Panc1 (cell line): ENCODE measurements at regions not wholly inside any gene's neighbourhood (a gene's known extent, or its start where the extent isn't known, plus 50 kb on each side); places are given as distances from the start of the nearest gene placed in this dataset.

Experiments used
- ATAC-seq: fragments of 200-7000 bp; cut with Tn5 transposase; 2 replicates; pipeline ENCODE4 v1.9.1; 2020; ENCODE audit warnings: mild to moderate bottlenecking, moderate library complexity
- BruUV-seq: library from RNA; stranded (reverse); fragments of 400-500 nt; replicated peaks from 2 replicates; lab custom pipeline; 2021; lab: Mats Ljungman, UMichigan
- CTCF ChIA-PET: fragments of 300-600 bp; sonication (Branson Sonifier 250); formaldehyde crosslinking; loops from one replicate; lab custom pipeline; 2022; ENCODE audit warnings: antibody characterized with exemption; lab: Charles Lee
- POLR2A ChIA-PET: fragments of 300-600 bp; sonication (Branson Sonifier 250); formaldehyde crosslinking; loops from one replicate; lab custom pipeline; 2022; ENCODE audit warnings: antibody characterized with exemption; lab: Charles Lee
- DNase-seq: peaks from one replicate; pipeline ENCODE4 v3.0.0-alpha.2; 2010; ENCODE audit warnings: low read depth, low spot score
- H3K27ac ChIP-seq: 2 replicates; pipeline ENCODE4 v1.5.1; 2011; ENCODE audit warnings: mild to moderate bottlenecking, low read length, inconsistent platforms
- H3K27me3 ChIP-seq: fragments of 200-500 bp; sonication (Bioruptor generic); 2 replicates; pipeline ENCODE4 v1.6.0; 2014; ENCODE audit warnings: low read length, inconsistent platforms; ENCODE audit not compliant: control insufficient read depth, insufficient read depth
- H3K36me3 ChIP-seq: fragments of 200-500 bp; sonication (Bioruptor generic); 2 replicates; pipeline ENCODE4 v1.5.1; 2014; ENCODE audit warnings: inconsistent platforms, mild to moderate bottlenecking, low read length, moderate library complexity; ENCODE audit not compliant: control insufficient read depth, insufficient read depth
- H3K4me1 ChIP-seq: 2 replicates; pipeline ENCODE4 v1.5.1; 2011; ENCODE audit warnings: inconsistent platforms, mild to moderate bottlenecking, low read length, moderate library complexity; ENCODE audit not compliant: control insufficient read depth, insufficient read depth
- H3K4me3 ChIP-seq, 2 experiments: 2 replicates each; pipeline ENCODE4 v1.5.1; 2011 to 2012; ENCODE audit warnings: low read depth in 2 of 2, low read length in 2 of 2, mild to moderate bottlenecking in 2 of 2, inconsistent platforms in 1 of 2, moderate library complexity in 1 of 2
- H3K9me3 ChIP-seq: fragments of 200-500 bp; sonication (Bioruptor generic); 2 replicates; pipeline ENCODE4 v1.5.1; 2014; ENCODE audit warnings: low read depth, mild to moderate bottlenecking, inconsistent platforms, low read length, moderate library complexity; ENCODE audit not compliant: control insufficient read depth, insufficient read depth
- POLR2AphosphoS5 ChIP-seq: IDR thresholded peaks from 2 replicates; pipeline ENCODE4 v1.6.1; 2012; ENCODE audit warnings: mild to moderate bottlenecking, low read depth, low read length, moderate library complexity
- SIN3A ChIP-seq: IDR thresholded peaks from 2 replicates; pipeline ENCODE4 v1.6.1; 2012; ENCODE audit warnings: low read depth, mild to moderate bottlenecking, low read length, moderate library complexity, borderline replicate concordance; ENCODE audit not compliant: insufficient read depth
- TCF7L2 ChIP-seq: IDR thresholded peaks from 2 replicates; pipeline ENCODE4 v1.6.1; 2011; ENCODE audit warnings: mild to moderate bottlenecking, low read depth, low read length, inconsistent platforms
- in situ Hi-C: cut with HindIII; loops from 2 replicates; pipeline ENCODE4 v1.10.0; 2016; ENCODE audit warnings: low sequenced_read_pairs, low pct_unique_long_range_greater_than_20kb
- intact Hi-C: fragments of 100-400 bp; cut with micrococcal nuclease; formaldehyde crosslinking; loops from one replicate; pipeline ENCODE4 v1.10.0; 2022; ENCODE audit not compliant: unreplicated experiment
- TF ChIP-seq, protein P1 (sequence below), 2 experiments: IDR thresholded peaks; 2 replicates each; pipeline ENCODE4 v1.6.1; 2011 to 2012; ENCODE audit warnings: low read depth in 2 of 2, control low read depth in 1 of 2, low read length in 1 of 2, mild to moderate bottlenecking in 1 of 2, moderate library complexity in 1 of 2; ENCODE audit not compliant: insufficient read depth in 1 of 2
- TF ChIP-seq, protein P2 (sequence below): fragments of 450-650 bp; IDR thresholded peaks from 2 replicates; pipeline ENCODE4 v1.5.1; 2017; ENCODE audit warnings: mild to moderate bottlenecking

DNA sequence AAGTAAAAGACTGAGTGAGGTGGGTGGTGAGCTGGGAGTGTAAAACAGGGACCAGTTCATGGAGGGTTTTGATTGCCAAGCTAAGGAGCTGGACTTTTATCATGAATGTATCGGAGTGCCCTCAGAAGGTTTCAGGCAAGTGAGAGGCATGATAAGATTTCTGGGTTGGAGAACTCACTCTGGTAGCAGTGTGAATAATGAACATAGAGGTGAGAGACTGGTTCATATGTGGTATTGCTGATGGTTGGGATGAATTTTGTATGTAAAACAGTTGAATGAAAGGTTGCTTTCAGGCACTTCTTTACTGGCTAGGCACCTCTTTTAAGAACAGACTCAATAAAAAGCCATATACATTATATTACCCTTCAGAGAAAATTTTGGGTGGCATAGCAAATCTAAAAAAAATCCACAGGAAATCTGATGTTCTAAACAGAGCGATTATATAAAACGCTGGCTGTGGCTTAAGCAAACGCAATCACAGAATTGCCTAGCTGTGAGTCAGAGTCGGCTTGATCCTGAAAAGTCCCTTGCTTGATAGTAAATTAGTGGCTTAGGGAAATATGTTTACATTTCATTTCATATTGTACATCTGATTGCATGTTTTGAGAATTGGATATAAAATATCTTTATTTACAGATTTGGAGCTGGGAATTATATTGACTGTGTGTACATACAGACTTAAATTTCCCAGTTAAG lies 92.9 kb upstream of the HDAC9 start:
- peak; percentile 77 for ATAC-seq
- Histone ChIP-seq H3K4me1 (no peaks in the 10 kb centered on the region), H3K9me3 (no peaks in the 10 kb centered on the region), H3K4me3 (no peak overlapping the region), H3K36me3 (no peaks in the 10 kb centered on the region), H3K27ac (peak overlapping the region; percentile 20; the same call in 1 of the 2 replicates), H3K27me3 (no peaks in the 10 kb centered on the region)
- TF ChIP-seq, protein P1, sequence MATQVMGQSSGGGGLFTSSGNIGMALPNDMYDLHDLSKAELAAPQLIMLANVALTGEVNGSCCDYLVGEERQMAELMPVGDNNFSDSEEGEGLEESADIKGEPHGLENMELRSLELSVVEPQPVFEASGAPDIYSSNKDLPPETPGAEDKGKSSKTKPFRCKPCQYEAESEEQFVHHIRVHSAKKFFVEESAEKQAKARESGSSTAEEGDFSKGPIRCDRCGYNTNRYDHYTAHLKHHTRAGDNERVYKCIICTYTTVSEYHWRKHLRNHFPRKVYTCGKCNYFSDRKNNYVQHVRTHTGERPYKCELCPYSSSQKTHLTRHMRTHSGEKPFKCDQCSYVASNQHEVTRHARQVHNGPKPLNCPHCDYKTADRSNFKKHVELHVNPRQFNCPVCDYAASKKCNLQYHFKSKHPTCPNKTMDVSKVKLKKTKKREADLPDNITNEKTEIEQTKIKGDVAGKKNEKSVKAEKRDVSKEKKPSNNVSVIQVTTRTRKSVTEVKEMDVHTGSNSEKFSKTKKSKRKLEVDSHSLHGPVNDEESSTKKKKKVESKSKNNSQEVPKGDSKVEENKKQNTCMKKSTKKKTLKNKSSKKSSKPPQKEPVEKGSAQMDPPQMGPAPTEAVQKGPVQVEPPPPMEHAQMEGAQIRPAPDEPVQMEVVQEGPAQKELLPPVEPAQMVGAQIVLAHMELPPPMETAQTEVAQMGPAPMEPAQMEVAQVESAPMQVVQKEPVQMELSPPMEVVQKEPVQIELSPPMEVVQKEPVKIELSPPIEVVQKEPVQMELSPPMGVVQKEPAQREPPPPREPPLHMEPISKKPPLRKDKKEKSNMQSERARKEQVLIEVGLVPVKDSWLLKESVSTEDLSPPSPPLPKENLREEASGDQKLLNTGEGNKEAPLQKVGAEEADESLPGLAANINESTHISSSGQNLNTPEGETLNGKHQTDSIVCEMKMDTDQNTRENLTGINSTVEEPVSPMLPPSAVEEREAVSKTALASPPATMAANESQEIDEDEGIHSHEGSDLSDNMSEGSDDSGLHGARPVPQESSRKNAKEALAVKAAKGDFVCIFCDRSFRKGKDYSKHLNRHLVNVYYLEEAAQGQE (IDR thresholded peaks at IDR 0.05; ENCODE audit: insufficient read depth in 1 of 2, low read depth in 2 of 2, low read length in 1 of 2) = no peak
- TF ChIP-seq TCF7L2 (no peak), POLR2AphosphoS5 (no peak), SIN3A (no peak)
- TF ChIP-seq, protein P2, sequence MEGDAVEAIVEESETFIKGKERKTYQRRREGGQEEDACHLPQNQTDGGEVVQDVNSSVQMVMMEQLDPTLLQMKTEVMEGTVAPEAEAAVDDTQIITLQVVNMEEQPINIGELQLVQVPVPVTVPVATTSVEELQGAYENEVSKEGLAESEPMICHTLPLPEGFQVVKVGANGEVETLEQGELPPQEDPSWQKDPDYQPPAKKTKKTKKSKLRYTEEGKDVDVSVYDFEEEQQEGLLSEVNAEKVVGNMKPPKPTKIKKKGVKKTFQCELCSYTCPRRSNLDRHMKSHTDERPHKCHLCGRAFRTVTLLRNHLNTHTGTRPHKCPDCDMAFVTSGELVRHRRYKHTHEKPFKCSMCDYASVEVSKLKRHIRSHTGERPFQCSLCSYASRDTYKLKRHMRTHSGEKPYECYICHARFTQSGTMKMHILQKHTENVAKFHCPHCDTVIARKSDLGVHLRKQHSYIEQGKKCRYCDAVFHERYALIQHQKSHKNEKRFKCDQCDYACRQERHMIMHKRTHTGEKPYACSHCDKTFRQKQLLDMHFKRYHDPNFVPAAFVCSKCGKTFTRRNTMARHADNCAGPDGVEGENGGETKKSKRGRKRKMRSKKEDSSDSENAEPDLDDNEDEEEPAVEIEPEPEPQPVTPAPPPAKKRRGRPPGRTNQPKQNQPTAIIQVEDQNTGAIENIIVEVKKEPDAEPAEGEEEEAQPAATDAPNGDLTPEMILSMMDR = no peak
- intact Hi-C loops = no loop called here
- CTCF ChIA-PET = no interaction called here
- no TSS peak for BruUV-seq
- POLR2A ChIA-PET = interaction anchor here (1.3 kb wide), 1 partner anchor 107 kb away, joined by 3 read pairs; no protein-coding TSS in a partner anchor
- in situ Hi-C loops = no loop called here
- DNase-seq = no peak

DNA sequence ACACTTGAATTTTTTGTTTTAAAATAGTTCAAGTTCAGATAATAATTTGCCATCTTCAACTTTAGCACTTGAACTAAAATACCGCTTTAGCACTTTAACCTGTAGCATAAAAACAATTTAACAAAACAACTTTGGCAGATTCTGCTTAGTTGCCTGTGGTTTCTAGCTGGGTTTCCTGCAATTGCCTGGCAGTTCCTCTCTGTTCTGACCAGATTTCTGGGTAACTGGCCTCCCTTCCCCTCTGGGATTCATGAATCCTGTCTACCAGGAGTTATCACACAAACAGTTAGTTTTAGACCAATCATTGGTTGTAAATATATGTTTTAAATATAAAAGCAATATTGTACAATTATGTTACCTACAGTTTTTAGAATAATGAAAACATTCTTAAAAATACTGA lies 89.8 kb upstream of the HDAC9 start:
- DNase-seq (no peak), ATAC-seq (no peak)
- in situ Hi-C loops (no loop called here), intact Hi-C loops (no loop called here)
- no TSS peak for BruUV-seq
- no peaks in the 10 kb centered on the region for H3K27me3 ChIP-seq
- H3K4me1 ChIP-seq = no peaks in the 10 kb centered on the region
- no peak overlapping the region for H3K27ac ChIP-seq
- CTCF ChIA-PET = interaction anchor here (0.6 kb wide), 1 partner anchor 393 kb away, joined by 6 read pairs; no protein-coding TSS in a partner anchor
- POLR2A ChIA-PET = no interaction called here
- no peaks in the 10 kb centered on the region for H3K36me3 ChIP-seq
- H3K9me3 ChIP-seq = 0 out of 2 replicates have a peak, but pooled peaks cover 4% of the 10 kb centered on the region
- H3K4me3 ChIP-seq = no peak overlapping the region
- TF ChIP-seq, protein P1 (IDR thresholded peaks at IDR 0.05; ENCODE audit: insufficient read depth in 1 of 2, low read depth in 2 of 2, low read length in 1 of 2) = no peak
- no peak for TF ChIP-seq POLR2AphosphoS5
- TF ChIP-seq, protein P2 = no peak
- TF ChIP-seq SIN3A = no peak
- TF ChIP-seq TCF7L2 = no peak
